Body of pancreas (tissue), 4 donors: ENCODE measurements at regions not wholly inside any gene's neighbourhood (a gene's known extent, or its start where the extent isn't known, plus 50 kb on each side); places are given as distances from the start of the nearest gene placed in this dataset.

Experiments
- ATAC-seq: fragments of 150-250 bp; one replicate; pipeline ENCODE4 v1.9.1; 2016
- DNase-seq, 4 donors: peaks; one replicate each; pipeline ENCODE4 v3.0.0-alpha.2; 2019
- H3K27ac ChIP-seq, 4 donors: fragments of 200-600 bp; sonication (generic); 1 replicate in 3 of 4; 2 replicates in 1 of 4; pipeline versions ENCODE4 v1.5.1 to v1.6.1; 2016 to 2019; ENCODE audit warnings: mild to moderate bottlenecking in 1 of 4, mixed read lengths in 1 of 4, moderate library complexity in 1 of 4
- H3K27me3 ChIP-seq, 2 donors: fragments of 200-600 bp; sonication (generic); one replicate each; pipeline ENCODE4 v1.6.0; 2016; ENCODE audit warnings: mild to moderate bottlenecking in 1 of 2
- H3K36me3 ChIP-seq, 2 donors: fragments of 200-600 bp; sonication (generic); replicated peaks in 1 of 2; 2 replicates each; pipeline ENCODE4 v1.5.1; 2016; ENCODE audit warnings: low read depth in 2 of 2; ENCODE audit not compliant: insufficient read depth in 1 of 2
- H3K4me1 ChIP-seq: fragments of 200-600 bp; sonication (generic); one replicate; pipeline ENCODE4 v1.6.0; 2016
- H3K4me3 ChIP-seq, 2 donors: fragments of 200-600 bp; sonication (generic); 1 replicate in 1 of 2; 2 replicates in 1 of 2; pipeline ENCODE4 v1.5.1; 2016 to 2019
- H3K9me3 ChIP-seq, 3 donors: fragments of 200-600 bp; sonication (generic); 1 replicate in 2 of 3; 2 replicates in 1 of 3; pipeline ENCODE4 v1.5.1; 2016
- CTCF ChIP-seq, 7 experiments: fragments of 450-650 bp in 4 of 7; fragments of 200-600 bp in 3 of 7; sonication (generic) in 3 of 7; IDR thresholded peaks; one replicate each; pipeline ENCODE4 v1.5.1; 2016 to 2019; ENCODE audit warnings: antibody characterized with exemption in 7 of 7
- POLR2A ChIP-seq, 3 donors: fragments of 450-650 bp; IDR thresholded peaks; one replicate each; pipeline ENCODE4 v1.6.1; 2016; ENCODE audit warnings: antibody characterized with exemption in 3 of 3, mild to moderate bottlenecking in 2 of 3
- WGBS, 2 donors: methylation state at CpG; one replicate each; pipeline ENCODE4 v1.1.5; 2017; 5-methylcytosine and 5-hydroxymethylcytosine counted together
- intact Hi-C: fragments of 100-400 bp; cut with DNase I; formaldehyde crosslinking; loops from one replicate; pipeline ENCODE4 v1.15.1; 2023

GRCh38 chr19:31570718-31571117 is 221.5 kb upstream of the TSHZ3 start:
- Histone ChIP-seq H3K4me3 (no peak overlapping the region), H3K9me3 (no peaks in the 10 kb centered on the region), H3K27ac (no peak overlapping the region), H3K36me3 (no peaks in the 10 kb centered on the region), H3K27me3 (no peaks in the 10 kb centered on the region), H3K4me1 (no peaks in the 10 kb centered on the region)
- WGBS, 2 donors: 62 to 69% methylated on average over 4 of the region's 4 CpGs
- TF ChIP-seq POLR2A (IDR thresholded peaks at IDR 0.05) (no peak), CTCF (IDR thresholded peaks at IDR 0.05) (no peak)
- no peak for ATAC-seq
- intact Hi-C loops: no loop called here
- no peak for DNase-seq

- no peak overlapping the region for H3K27ac ChIP-seq
- WGBS, 2 donors: 57 to 64% methylated on average over 10 to 11 of the region's 11 CpGs
- ATAC-seq: no peak
Observed at GRCh38 chr19:31572102-31572975, 223.1 kb upstream of the TSHZ3 start.

GRCh38 chr19:31572976-31573298 is 223.7 kb upstream of the TSHZ3 start:
- no peaks in the 10 kb centered on the region for H3K4me1 ChIP-seq
- ATAC-seq (no peak), DNase-seq (no peak)
- TF ChIP-seq POLR2A (IDR thresholded peaks at IDR 0.05) (no peak), CTCF (IDR thresholded peaks at IDR 0.05) (no peak)
- no peak overlapping the region for H3K27ac ChIP-seq
- no peaks in the 10 kb centered on the region for H3K36me3 ChIP-seq
- no peaks in the 10 kb centered on the region for H3K27me3 ChIP-seq
- no peak overlapping the region for H3K4me3 ChIP-seq
- WGBS, 2 donors: 33 to 35% methylated on average over 8 of the region's 8 CpGs
- H3K9me3 ChIP-seq: no peaks in the 10 kb centered on the region
- intact Hi-C loops: no loop called here

More at GRCh38 chr19:31572102-31572975, 223.1 kb upstream of the TSHZ3 start:
- H3K9me3 ChIP-seq: no peaks in the 10 kb centered on the region
- H3K4me3 ChIP-seq: no peak overlapping the region
- DNase-seq: no peak
- H3K4me1 ChIP-seq: no peaks in the 10 kb centered on the region
- no peak for TF ChIP-seq CTCF (IDR thresholded peaks at IDR 0.05)
- TF ChIP-seq POLR2A (IDR thresholded peaks at IDR 0.05): no peak
- H3K36me3 ChIP-seq: no peaks in the 10 kb centered on the region
- intact Hi-C loops: no loop called here
- H3K27me3 ChIP-seq: no peaks in the 10 kb centered on the region

- intact Hi-C loops: no loop called here
- Histone ChIP-seq H3K27ac (no peak overlapping the region), H3K4me3 (no peak overlapping the region), H3K36me3 (no peaks in the 10 kb centered on the region), H3K4me1 (no peaks in the 10 kb centered on the region), H3K27me3 (no peaks in the 10 kb centered on the region), H3K9me3 (no peaks in the 10 kb centered on the region)
- no peak for ATAC-seq
- no peak for DNase-seq
- WGBS, 2 donors: 45 to 55% methylated on average over 14 of the region's 14 CpGs
- TF ChIP-seq CTCF (IDR thresholded peaks at IDR 0.05): no peak
- no peak for TF ChIP-seq POLR2A (IDR thresholded peaks at IDR 0.05)
Observed at GRCh38 chr19:31574251-31574973, 225.2 kb upstream of the TSHZ3 start.
